ENCODE measurements at regions not wholly inside any gene's neighbourhood (a gene's known extent, or its start where the extent isn't known, plus 50 kb on each side); places are given as distances from the start of the nearest gene placed in this dataset.

DNA sequence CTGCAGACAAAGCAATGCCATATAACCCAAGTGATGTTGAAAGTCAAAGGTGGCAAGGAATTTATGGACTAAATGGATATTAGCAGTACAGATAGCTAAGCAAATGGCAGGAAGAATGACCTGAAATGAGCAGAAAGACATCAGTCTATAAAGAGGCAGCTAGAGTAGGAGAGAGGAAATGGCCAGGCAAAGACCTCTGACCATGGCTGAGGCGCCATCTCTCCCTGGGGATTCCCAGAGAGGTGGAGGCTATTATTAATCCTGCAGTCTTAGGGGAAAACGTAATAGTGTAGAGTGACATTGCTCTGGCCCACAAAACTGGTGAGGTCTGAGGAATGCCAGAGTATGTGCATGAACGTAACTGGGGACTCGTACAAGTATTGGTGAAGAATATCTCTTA, 563.6 kb upstream of the PRMT6 start:
- TF ChIP-seq POLR2A (IDR thresholded peaks at IDR 0.05; ENCODE audit: low read depth, low read length) = no peak
- no peak for TF ChIP-seq POLR2AphosphoS5 (IDR thresholded peaks at IDR 0.05; ENCODE audit: low read depth, low read length)
- TF ChIP-seq TAF1 (IDR thresholded peaks at IDR 0.05; ENCODE audit: low read depth, low read length) = no peak
